GM18870 (cell line): ENCODE measurements at regions not wholly inside any gene's neighbourhood (a gene's known extent, or its start where the extent isn't known, plus 50 kb on each side); places are given as distances from the start of the nearest gene placed in this dataset.

Experiments
- ATAC-seq: cut with Tn5 transposase; IDR thresholded peaks from one replicate; pipeline ENCODE4 v1.9.1; 2021; ENCODE audit warnings: moderate library complexity; ENCODE audit not compliant: unreplicated experiment

DNA sequence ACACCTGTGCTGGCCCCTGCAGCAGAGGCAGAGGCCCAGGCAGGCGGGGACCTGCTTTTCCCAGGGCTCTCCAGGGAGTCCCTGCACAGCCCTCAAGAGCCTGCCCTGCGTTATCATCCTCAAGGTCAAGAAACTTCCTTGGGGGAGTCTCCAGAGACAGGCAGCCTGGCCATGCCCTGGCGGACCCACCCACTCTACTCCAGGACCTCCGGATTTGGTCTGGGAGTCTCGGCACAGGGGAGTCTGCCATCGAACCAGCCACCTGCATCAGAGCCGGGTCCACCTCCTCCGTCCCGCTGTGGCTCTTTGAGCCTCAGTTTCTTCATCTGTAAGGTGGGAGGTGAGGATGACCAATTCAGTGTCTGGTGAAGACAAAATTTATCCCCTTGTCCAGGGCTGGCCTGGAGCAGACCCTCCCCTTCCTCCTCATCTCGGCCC, 75.3 kb upstream of the TNRC6C start:
- ATAC-seq, result no peak

DNA sequence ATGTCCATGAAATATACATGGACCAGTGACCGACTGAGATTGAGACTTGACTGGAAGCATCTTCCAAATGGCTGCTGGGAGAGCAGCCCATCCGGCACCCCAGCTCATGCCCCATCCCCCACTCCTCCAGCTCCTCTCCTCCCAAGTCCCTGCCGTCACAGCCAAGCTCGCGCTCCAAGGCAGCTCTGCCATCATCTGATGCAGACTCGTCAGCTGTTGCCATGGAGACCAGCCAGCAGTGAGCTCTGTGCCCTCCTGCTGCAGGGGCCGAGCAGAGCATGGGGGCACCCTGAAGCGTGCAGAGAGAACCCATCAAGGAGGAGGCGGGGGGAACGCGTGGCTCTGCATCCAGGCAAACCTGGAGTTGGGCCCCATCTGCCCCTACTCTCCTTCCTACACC, 74.5 kb upstream of the TNRC6C start:
- ATAC-seq, result no peak

GRCh38 chr17:77884967-77885641, 73.4 kb upstream of the TNRC6C start:
- no peak for ATAC-seq

- ATAC-seq, result no peak
Observed at GRCh38 chr17:77885678-77886386, 72.7 kb upstream of the TNRC6C start.

GRCh38 chr17:77886387-77886728, 72.1 kb upstream of the TNRC6C start:
- no peak for ATAC-seq

DNA sequence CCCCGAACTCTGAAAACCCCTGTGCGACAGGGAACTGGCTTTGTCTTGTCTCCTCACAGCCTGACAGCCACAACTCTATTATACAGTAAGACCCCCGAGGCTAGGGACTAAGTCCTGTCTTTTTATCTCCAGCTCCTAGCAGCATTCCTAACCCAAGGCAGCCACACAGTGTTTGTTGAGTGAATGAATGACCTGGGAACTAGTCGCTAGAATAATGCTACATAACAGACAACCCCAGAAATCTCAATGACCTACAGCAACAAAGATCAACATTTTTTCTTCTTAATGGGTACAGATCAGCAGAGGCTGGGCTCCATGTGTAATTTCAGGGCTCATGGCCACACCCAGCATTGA, 71.4 kb upstream of the TNRC6C start:
- no peak for ATAC-seq

DNA sequence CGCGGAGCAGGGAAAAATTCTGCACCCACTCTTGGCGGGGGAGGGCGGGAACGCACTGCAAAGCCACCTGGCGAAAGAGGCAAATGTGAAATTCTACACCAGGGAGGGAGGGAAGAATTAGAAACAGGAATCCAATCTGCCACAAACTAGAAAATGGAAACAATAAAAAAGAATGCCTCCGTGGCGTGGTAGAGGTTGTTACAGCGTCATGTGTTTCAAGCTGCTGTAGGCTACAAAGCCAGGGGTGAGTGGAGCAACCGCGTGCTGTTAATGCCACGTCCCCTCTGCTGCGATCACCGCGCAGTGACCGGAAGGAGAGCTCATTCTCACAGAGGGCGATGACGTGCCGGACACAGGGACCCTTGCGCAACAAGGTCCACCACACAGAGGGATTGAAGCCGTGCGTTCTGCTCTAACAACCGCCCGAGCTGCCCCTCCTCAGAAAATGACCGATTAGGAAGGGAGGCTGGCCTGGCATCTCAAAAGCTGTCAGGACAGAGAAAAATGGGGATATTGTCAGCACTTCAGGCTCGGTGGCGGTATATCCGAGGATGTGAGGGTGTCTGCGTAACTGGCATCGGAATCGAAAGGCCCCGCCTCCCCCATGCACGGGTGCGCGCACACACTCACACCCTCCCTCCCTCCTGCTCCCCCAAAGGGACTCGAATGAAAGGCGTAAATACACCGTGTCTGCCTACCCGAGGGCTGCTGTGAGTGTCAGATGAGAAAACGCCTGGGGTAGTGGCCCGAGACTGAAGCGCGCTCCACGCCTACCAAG, 70.8 kb upstream of the TNRC6C start:
- ATAC-seq, result no peak

GRCh38 chr17:77888242-77889134, 70.0 kb upstream of the TNRC6C start:
- no peak for ATAC-seq

DNA sequence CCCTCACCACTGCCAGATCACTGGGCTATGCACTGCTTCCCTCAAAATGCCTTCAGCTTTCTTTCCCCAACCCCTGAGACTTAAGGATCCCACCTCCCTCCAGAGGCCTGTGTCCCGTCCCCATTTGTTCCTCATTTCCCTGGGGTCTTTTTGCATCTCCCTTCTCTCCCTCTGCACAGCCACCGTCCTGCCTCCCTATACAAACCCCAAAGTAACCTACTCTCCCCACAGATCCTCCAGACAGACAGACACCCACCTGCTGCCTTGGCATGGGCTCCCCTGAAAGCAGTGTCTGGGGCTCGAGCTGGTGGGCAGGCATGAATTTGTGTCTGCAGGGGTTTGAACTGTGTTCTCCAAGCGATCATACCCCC, 69.4 kb upstream of the TNRC6C start:
- no peak for ATAC-seq

- ATAC-seq, result no peak
Observed at GRCh38 chr17:77889866-77890760, 68.4 kb upstream of the TNRC6C start.

GRCh38 chr17:77890771-77891170, 67.7 kb upstream of the TNRC6C start:
- no peak for ATAC-seq

DNA sequence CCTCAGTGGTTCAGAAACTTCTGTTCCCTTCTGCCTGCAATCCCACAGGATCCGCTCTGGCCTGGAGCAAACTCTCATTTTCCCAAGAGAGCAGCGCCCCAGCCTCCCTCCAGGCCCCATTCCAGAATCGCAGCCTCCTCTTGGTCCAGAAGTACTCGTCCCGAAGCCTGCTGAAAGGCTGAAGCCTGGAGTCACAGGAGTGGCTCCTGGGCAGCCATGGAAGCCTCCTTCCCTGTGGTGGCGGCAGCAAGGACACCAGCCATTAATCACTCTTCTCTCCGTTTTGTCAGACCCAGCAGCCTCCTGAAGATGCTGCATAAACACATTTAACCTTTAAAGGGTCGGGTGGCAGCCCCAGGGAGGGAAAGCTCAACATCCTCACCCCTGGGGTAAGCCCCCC, 66.9 kb upstream of the TNRC6C start:
- ATAC-seq, result no peak

DNA sequence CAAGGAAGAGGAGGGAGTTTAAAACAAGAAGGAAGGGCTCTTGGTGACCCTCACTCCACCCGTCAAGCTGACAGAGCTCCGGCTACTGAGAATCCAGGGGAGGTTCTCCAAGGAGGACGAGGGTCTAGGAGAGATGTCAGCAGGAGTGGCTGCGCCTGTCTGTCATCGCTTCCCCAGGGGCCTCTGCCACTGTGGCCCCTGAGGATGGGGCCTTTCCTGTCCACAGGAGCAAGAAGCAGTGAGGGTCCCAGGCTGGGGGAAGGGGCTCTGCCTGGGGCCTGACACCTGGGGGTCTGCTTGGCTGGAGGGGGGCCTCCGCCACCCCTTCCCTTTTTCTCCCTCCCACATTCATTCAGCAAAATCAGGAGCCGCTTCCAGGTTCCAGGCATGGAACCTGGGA, 66.5 kb upstream of the TNRC6C start:
- no peak for ATAC-seq

- ATAC-seq, result no peak
Observed at GRCh38 chr17:77892469-77893143, 65.9 kb upstream of the TNRC6C start.

DNA sequence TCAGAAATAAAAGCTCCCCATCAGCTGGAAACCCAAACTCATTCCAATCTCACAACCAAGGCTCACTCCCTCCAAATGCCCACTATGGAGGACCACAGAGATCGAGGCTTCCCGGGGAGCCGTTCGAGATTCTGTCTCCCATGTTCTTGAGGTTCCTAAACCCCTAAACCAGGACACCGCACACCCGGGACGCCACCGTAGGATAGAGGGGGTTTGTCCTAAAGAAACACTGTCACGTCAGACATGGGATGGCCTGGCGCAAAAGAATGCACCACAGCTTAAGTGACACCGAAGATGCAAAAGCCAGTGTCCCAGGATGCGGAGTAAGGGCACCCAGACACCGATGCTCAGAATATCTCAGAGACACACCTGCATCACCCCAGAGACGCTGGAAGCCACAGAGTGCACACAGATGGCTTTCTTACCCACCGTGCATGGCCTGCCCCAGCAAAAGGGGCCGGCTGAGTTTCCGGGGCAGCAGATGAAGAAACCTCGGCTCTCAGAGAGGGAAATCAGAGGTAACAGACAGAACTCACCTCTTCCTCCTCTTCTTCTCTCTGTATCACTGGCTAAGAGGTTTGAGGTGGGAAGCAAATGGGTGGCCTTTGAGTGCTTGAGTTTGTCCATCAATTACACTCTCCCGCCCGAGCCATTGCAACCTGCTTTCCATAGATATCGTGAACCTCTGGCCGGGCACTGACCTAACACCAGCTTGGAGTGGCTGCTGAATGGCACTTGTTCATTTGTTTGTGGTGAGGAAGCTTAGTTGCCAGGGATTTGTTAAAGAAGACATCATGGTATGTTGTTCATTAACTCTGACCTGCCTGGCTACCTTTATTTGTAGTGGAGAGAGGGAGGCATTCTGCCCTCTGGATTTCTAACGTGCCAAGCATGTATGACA, 65.1 kb upstream of the TNRC6C start:
- ATAC-seq, result no peak

DNA sequence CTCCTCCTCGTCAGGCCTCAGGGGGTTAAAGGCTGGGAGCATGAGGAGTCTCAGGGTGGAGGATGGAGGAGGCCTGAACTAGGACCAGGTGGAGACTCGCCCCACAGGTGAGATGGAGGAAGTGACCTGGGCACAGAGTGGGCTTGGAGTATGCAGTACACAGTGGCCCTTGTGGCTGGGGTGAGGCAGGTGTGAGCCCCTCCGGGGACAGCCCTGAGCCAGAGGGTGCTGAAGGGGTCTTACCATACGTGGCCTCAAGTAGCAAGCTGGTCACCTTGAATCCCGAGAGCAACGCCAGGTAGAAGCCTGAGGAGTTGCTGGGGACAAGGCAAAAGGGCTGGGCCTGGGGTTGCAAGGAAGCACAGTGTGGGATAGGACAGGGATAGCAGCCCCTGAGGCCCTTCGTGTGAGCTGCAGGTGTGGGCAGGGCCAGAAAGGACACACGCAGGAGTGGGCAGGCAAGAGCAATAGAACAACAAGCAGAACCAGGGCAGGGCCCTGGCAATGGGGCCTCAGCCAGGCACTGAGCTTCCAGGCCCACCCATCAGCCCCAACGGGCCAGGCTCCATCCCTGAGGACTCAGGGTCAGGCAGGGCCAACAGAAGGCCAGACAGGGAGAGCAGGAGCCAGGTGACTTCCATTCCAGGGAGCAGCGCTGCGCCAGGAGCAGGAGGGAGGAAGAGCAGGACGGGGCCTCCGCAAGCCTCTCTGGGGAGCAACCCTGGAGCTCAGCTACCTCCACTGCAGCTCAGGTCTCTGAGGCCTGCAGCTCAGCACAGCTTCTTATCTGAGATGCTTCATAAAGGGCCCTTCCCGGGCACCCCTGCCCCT, 64.2 kb upstream of the TNRC6C start:
- no peak for ATAC-seq

DNA sequence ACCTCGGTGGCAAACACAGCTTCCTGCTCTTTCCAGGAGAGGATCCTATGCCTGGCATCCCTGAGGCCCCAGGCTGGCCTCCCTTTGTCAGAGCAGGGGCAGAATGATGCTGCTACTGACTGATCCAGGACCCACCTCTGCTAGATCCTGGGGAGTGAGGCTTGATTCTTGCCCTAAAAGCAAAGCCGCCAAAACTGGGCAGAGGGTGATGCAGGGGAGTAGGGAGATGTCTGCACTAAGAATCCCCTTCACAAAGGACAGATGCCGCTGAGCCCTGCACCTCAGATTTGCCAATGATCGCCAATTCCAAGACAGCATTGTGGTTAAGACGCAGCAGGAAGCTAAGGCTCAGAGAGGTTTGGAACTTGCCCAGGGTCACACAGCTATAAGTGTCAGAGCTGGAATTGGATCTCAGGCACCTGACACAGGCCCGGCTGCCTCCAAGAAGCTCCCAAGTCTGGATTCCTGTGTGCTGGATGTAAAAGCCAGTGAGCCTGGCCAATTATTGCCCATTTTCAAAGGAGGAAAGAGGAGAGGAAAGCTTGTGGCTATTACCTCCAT, 60.7 kb upstream of the TNRC6C start:
- no peak for ATAC-seq
